Progenitor cell of endocrine pancreas (in vitro differentiated cells): ENCODE measurements at regions not wholly inside any gene's neighbourhood (a gene's known extent, or its start where the extent isn't known, plus 50 kb on each side); places are given as distances from the start of the nearest gene placed in this dataset.

Experiments used
- DNase-seq: peaks from one replicate; pipeline ENCODE4 v3.0.0; 2021; ENCODE audit warnings: low spot score; ENCODE audit not compliant: unreplicated experiment
- H3K27ac Mint-ChIP-seq: 2 replicates; pipeline ENCODE4 v1.8.0; 2021; ENCODE audit warnings: mild to moderate bottlenecking, moderate library complexity, mixed read lengths
- H3K27me3 Mint-ChIP-seq: 2 replicates; pipeline ENCODE4 v1.8.0; 2021; ENCODE audit warnings: mixed read lengths
- H3K36me3 Mint-ChIP-seq: 2 replicates; pipeline ENCODE4 v1.8.0; 2022; ENCODE audit warnings: mixed read lengths; ENCODE audit not compliant: insufficient read depth
- H3K4me1 Mint-ChIP-seq: 2 replicates; pipeline ENCODE4 v1.8.0; 2021; ENCODE audit warnings: low read depth, mixed read lengths
- H3K4me3 Mint-ChIP-seq: 2 replicates; pipeline ENCODE4 v1.8.0; 2021; ENCODE audit warnings: low read depth, mild to moderate bottlenecking, moderate library complexity, mixed read lengths
- H3K9me3 Mint-ChIP-seq: 2 replicates; pipeline ENCODE4 v1.8.0; 2021; ENCODE audit warnings: low read depth, mixed read lengths
- CTCF ChIP-seq: fragments of 200-600 bp; sonication (generic); IDR thresholded peaks from one replicate; pipeline ENCODE4 v1.5.0; 2021; ENCODE audit warnings: antibody characterized with exemption, mild to moderate bottlenecking; ENCODE audit not compliant: unreplicated experiment

- H3K27me3 Mint-ChIP-seq: peaks cover 12% of the 10 kb centered on the region
- no peak for TF ChIP-seq CTCF
- DNase-seq: no peak
- H3K4me1 Mint-ChIP-seq: no peaks in the 10 kb centered on the region
- no peak overlapping the region for H3K27ac Mint-ChIP-seq
- H3K4me3 Mint-ChIP-seq: no peak overlapping the region
- no peaks in the 10 kb centered on the region for H3K9me3 Mint-ChIP-seq
- H3K36me3 Mint-ChIP-seq: no peaks in the 10 kb centered on the region
Observed at GRCh38 chr5:9954869-9955268, 294.8 kb downstream of the ATPSCKMT start.

- H3K4me1 Mint-ChIP-seq: no peaks in the 10 kb centered on the region
- peaks cover 13% of the 10 kb centered on the region for H3K27me3 Mint-ChIP-seq
- TF ChIP-seq CTCF: no peak
- H3K4me3 Mint-ChIP-seq: no peak overlapping the region
- no peaks in the 10 kb centered on the region for H3K9me3 Mint-ChIP-seq
- H3K27ac Mint-ChIP-seq: no peak overlapping the region
- no peaks in the 10 kb centered on the region for H3K36me3 Mint-ChIP-seq
- DNase-seq: no peak
Observed at GRCh38 chr5:9953691-9954090, 296.0 kb downstream of the ATPSCKMT start.

GRCh38 chr5:9951865-9952516 is 297.7 kb downstream of the ATPSCKMT start:
- Mint-ChIP-seq H3K27ac (no peak overlapping the region), H3K9me3 (no peaks in the 10 kb centered on the region), H3K4me1 (no peaks in the 10 kb centered on the region), H3K4me3 (no peak overlapping the region), H3K36me3 (no peaks in the 10 kb centered on the region), H3K27me3 (peaks cover 10% of the 10 kb centered on the region)
- no peak for TF ChIP-seq CTCF
- no peak for DNase-seq

GRCh38 chr5:9947944-9948343 is 301.7 kb downstream of the ATPSCKMT start:
- Mint-ChIP-seq H3K27me3 (peaks cover 6% of the 10 kb centered on the region), H3K27ac (no peak overlapping the region), H3K9me3 (no peaks in the 10 kb centered on the region), H3K36me3 (no peaks in the 10 kb centered on the region), H3K4me1 (no peaks in the 10 kb centered on the region), H3K4me3 (no peak overlapping the region)
- no peak for DNase-seq
- TF ChIP-seq CTCF: no peak

- Mint-ChIP-seq H3K27ac (no peak overlapping the region), H3K4me1 (no peaks in the 10 kb centered on the region), H3K4me3 (no peak overlapping the region), H3K36me3 (no peaks in the 10 kb centered on the region), H3K27me3 (peaks cover 6% of the 10 kb centered on the region), H3K9me3 (no peaks in the 10 kb centered on the region)
- DNase-seq: no peak
- no peak for TF ChIP-seq CTCF
Observed at GRCh38 chr5:9947225-9947714, 302.4 kb downstream of the ATPSCKMT start.
